Brain microvascular endothelial cell (primary cell): ENCODE measurements at regions not wholly inside any gene's neighbourhood (a gene's known extent, or its start where the extent isn't known, plus 50 kb on each side); places are given as distances from the start of the nearest gene placed in this dataset.

Experiments used
- DNase-seq: peaks from one replicate; pipeline ENCODE4 v3.0.0-alpha.2; 2020
- H3K27ac ChIP-seq: fragments of 250-450 bp; sonication (Bioruptor Pico); 2 replicates; pipeline ENCODE4 v1.5.1; 2020; ENCODE audit warnings: mild to moderate bottlenecking, moderate library complexity
- H3K27me3 ChIP-seq: fragments of 250-450 bp; sonication (Bioruptor Pico); replicated peaks from 2 replicates; pipeline ENCODE4 v1.5.1; 2020; ENCODE audit warnings: mild to moderate bottlenecking
- H3K36me3 ChIP-seq: fragments of 250-450 bp; sonication (Bioruptor Pico); replicated peaks from 2 replicates; pipeline ENCODE4 v1.5.1; 2020; ENCODE audit warnings: mild to moderate bottlenecking
- H3K4me3 ChIP-seq: 2 replicates; pipeline ENCODE4 v1.5.1; 2011; ENCODE audit warnings: low read depth, mild to moderate bottlenecking, control low read depth, low read length, moderate library complexity
- in situ Hi-C: cut with HindIII; loops from 2 replicates; pipeline ENCODE4 v1.10.0; 2017; ENCODE audit warnings: low sequenced_read_pairs, low pct_ligation_motif_present
- TF ChIP-seq, protein P1 (sequence below): IDR thresholded peaks from 2 replicates; pipeline ENCODE4 v1.5.1; 2011; ENCODE audit warnings: low read depth, mild to moderate bottlenecking, moderate library complexity, low read length, control low read depth, inconsistent platforms; ENCODE audit errors: missing control alignments

- H3K27me3 ChIP-seq: no peaks in the 10 kb centered on the region
- no peaks in the 10 kb centered on the region for H3K36me3 ChIP-seq
- in situ Hi-C loops: no loop called here
- DNase-seq: no peak
- H3K4me3 ChIP-seq: no peak overlapping the region
- TF ChIP-seq, protein P1, sequence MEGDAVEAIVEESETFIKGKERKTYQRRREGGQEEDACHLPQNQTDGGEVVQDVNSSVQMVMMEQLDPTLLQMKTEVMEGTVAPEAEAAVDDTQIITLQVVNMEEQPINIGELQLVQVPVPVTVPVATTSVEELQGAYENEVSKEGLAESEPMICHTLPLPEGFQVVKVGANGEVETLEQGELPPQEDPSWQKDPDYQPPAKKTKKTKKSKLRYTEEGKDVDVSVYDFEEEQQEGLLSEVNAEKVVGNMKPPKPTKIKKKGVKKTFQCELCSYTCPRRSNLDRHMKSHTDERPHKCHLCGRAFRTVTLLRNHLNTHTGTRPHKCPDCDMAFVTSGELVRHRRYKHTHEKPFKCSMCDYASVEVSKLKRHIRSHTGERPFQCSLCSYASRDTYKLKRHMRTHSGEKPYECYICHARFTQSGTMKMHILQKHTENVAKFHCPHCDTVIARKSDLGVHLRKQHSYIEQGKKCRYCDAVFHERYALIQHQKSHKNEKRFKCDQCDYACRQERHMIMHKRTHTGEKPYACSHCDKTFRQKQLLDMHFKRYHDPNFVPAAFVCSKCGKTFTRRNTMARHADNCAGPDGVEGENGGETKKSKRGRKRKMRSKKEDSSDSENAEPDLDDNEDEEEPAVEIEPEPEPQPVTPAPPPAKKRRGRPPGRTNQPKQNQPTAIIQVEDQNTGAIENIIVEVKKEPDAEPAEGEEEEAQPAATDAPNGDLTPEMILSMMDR: no peak
- no peak overlapping the region for H3K27ac ChIP-seq
Measured at GRCh38 chr22:27292542-27293299, 508.8 kb downstream of the MN1 start.

DNA sequence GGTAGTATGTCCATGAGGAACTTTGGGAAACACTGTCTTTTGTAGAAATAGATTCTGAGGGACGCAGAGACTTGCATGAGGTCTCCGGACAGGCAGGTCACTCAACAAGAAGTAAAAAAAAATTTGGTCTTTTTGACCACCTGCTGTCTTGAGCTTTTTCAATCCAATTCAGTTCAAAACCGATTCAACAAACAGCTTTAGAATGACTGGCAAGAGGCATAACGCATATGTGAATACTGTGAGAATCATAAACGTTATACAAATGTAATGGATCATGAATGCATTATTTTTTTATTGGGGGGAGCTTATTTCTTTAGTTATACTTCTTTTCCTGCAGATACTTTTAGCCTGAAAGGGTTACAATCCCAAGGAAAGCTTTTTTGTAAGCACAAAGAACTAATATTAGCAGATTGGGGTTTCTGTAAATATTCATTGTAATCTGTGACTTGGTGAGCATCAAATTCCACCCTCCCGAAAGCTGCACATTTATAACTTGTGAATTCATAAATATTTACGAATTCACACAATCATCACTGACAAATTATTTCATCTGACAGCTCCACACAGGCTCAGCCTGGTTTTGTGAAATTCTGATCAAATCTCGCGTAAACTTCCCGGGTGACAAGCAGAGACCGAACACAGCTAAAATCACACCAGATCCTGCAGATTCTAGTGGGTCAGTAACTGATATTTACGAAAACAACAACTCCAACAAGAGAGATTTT lies 507.7 kb downstream of the MN1 start:
- in situ Hi-C loops: no loop called here
- Histone ChIP-seq H3K27me3 (no peaks in the 10 kb centered on the region), H3K27ac (no peak overlapping the region), H3K36me3 (no peaks in the 10 kb centered on the region), H3K4me3 (no peak overlapping the region)
- DNase-seq: no peak
- TF ChIP-seq, protein P1: no peak

DNA sequence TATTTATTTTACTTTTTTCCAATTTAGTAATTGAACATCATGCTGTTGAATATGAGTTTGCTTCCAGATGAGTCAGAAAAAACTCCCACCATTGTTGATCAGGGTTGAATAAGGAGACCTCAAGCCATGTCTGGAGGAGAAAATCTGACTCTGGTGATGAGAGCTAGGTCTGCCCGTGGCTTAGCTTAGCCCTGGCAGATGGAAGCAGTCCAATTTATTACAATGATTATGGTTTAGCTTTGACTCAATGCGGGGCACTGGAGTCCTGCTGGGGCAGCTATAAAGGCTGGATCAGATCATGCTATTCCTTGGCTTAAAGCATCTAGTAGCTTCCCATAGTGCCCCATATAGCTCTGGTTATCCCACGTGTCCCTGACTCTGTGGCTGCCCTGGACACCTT lies 506.5 kb downstream of the MN1 start:
- Histone ChIP-seq H3K36me3 (no peaks in the 10 kb centered on the region), H3K4me3 (no peak overlapping the region), H3K27ac (no peak overlapping the region), H3K27me3 (no peaks in the 10 kb centered on the region)
- DNase-seq: no peak
- TF ChIP-seq, protein P1: no peak
- in situ Hi-C loops: no loop called here

DNA sequence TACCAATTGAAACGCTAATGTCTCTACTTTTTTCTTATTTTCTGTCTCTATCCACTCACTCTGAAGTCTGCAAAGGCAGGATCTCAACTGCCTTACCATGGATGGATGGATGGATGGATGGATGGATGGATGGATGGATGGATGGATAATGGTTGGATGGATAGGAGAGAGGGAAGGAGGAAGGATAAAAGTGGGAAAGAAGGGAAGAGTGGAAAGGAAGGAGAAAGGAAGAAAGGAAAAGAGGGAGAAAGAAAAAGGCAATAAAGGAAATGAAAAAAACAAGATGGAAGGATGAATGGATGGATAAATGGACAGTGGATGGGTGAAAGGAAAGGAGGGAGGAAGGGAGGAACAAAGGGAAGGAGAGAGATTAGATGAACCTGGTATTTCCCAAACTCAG lies 506.0 kb downstream of the MN1 start:
- Histone ChIP-seq H3K4me3 (no peak overlapping the region), H3K27me3 (no peaks in the 10 kb centered on the region), H3K36me3 (no peaks in the 10 kb centered on the region), H3K27ac (no peak overlapping the region)
- in situ Hi-C loops: no loop called here
- no peak for DNase-seq
- TF ChIP-seq, protein P1: no peak

- no peak overlapping the region for H3K27ac ChIP-seq
- TF ChIP-seq, protein P1: no peak
- H3K4me3 ChIP-seq: no peak overlapping the region
- no peaks in the 10 kb centered on the region for H3K36me3 ChIP-seq
- no peaks in the 10 kb centered on the region for H3K27me3 ChIP-seq
- in situ Hi-C loops: no loop called here
- DNase-seq: no peak
Measured at GRCh38 chr22:27296091-27296675, 505.4 kb downstream of the MN1 start.
